ENCODE measurements at regions not wholly inside any gene's neighbourhood (a gene's known extent, or its start where the extent isn't known, plus 50 kb on each side); places are given as distances from the start of the nearest gene placed in this dataset.
"Not testable (repeated sequence)": the region's sequence is repeated elsewhere in the genome, so short reads cannot be mapped to it uniquely, and the experiment has no call there.

GRCh38 chr11:37857726-37858125 lies 1259.7 kb upstream of the RAG2 start:
- Mint-ChIP-seq H3K36me3 (no peaks in the 10 kb centered on the region), H3K27me3 (no peaks in the 10 kb centered on the region), H3K27ac (no peak overlapping the region), H3K9me3 (peaks cover 0 to 2% of the 10 kb centered on the region in 2 donors), H3K4me3 (no peak overlapping the region), H3K4me1 (no peaks in the 10 kb centered on the region)
- no peak for DNase-seq
- no peak for ATAC-seq (replicated peaks)

GRCh38 chr11:37849706-37850105 lies 1251.7 kb upstream of the RAG2 start:
- ATAC-seq (replicated peaks) (no peak), DNase-seq (no peak)
- H3K27ac Mint-ChIP-seq: no peak overlapping the region
- H3K4me3 Mint-ChIP-seq: no peak overlapping the region
- H3K36me3 Mint-ChIP-seq: no peaks in the 10 kb centered on the region
- H3K27me3 Mint-ChIP-seq: no peaks in the 10 kb centered on the region
- H3K4me1 Mint-ChIP-seq: no peaks in the 10 kb centered on the region
- H3K9me3 Mint-ChIP-seq: peaks cover 0 to 4% of the 10 kb centered on the region in 2 donors

GRCh38 chr11:37843603-37844002 lies 1245.6 kb upstream of the RAG2 start:
- DNase-seq: no peak
- H3K27me3 Mint-ChIP-seq: no peaks in the 10 kb centered on the region
- no peak overlapping the region for H3K4me3 Mint-ChIP-seq
- peaks cover 3 to 4% of the 10 kb centered on the region in 2 donors for H3K9me3 Mint-ChIP-seq
- ATAC-seq (replicated peaks): no peak
- H3K4me1 Mint-ChIP-seq: no peaks in the 10 kb centered on the region
- no peaks in the 10 kb centered on the region for H3K36me3 Mint-ChIP-seq
- H3K27ac Mint-ChIP-seq: no peak overlapping the region

- Mint-ChIP-seq H3K4me3 (no peak overlapping the region), H3K36me3 (no peaks in the 10 kb centered on the region), H3K9me3 (peaks cover 3 to 4% of the 10 kb centered on the region in 2 donors), H3K27me3 (no peaks in the 10 kb centered on the region), H3K27ac (no peak overlapping the region), H3K4me1 (no peaks in the 10 kb centered on the region)
- DNase-seq (no peak), ATAC-seq (replicated peaks) (no peak)
Measured at GRCh38 chr11:37841016-37841415, 1243.0 kb upstream of the RAG2 start.

- H3K27me3 Mint-ChIP-seq; ATAC-seq (replicated peaks); DNase-seq: not testable (repeated sequence)
Measured at GRCh38 chr11:37840345-37840744, 1242.3 kb upstream of the RAG2 start.

GRCh38 chr11:37830529-37830928 lies 1232.5 kb upstream of the RAG2 start:
- DNase-seq (no peak), ATAC-seq (replicated peaks) (no peak)
- Mint-ChIP-seq H3K4me3 (no peak overlapping the region), H3K27ac (no peak overlapping the region), H3K9me3 (no peaks in the 10 kb centered on the region), H3K4me1 (no peaks in the 10 kb centered on the region), H3K36me3 (no peaks in the 10 kb centered on the region), H3K27me3 (no peaks in the 10 kb centered on the region)

More at GRCh38 chr11:37840345-37840744, 1242.3 kb upstream of the RAG2 start:
- not testable (repeated sequence) for H3K27ac Mint-ChIP-seq, H3K4me3 Mint-ChIP-seq, H3K4me1 Mint-ChIP-seq, H3K9me3 Mint-ChIP-seq, H3K36me3 Mint-ChIP-seq

GRCh38 chr11:37817727-37818270 lies 1219.8 kb upstream of the RAG2 start:
- Mint-ChIP-seq H3K27me3 (no peaks in the 10 kb centered on the region), H3K4me1 (no peaks in the 10 kb centered on the region), H3K4me3 (no peak overlapping the region), H3K36me3 (no peaks in the 10 kb centered on the region), H3K9me3 (peaks cover 5% of the 10 kb centered on the region in 2 donors), H3K27ac (no peak overlapping the region)
- no peak for ATAC-seq (replicated peaks)
- no peak for DNase-seq

- no peak for DNase-seq
- Mint-ChIP-seq H3K27me3 (no peaks in the 10 kb centered on the region), H3K4me1 (no peaks in the 10 kb centered on the region), H3K4me3 (no peak overlapping the region), H3K36me3 (no peaks in the 10 kb centered on the region), H3K9me3 (no peaks in the 10 kb centered on the region), H3K27ac (no peak overlapping the region)
- no peak for ATAC-seq (replicated peaks)
Measured at GRCh38 chr11:37812281-37812880, 1214.3 kb upstream of the RAG2 start.

- Mint-ChIP-seq H3K27ac (no peak overlapping the region), H3K4me3 (no peak overlapping the region), H3K9me3 (peaks cover 0 to 3% of the 10 kb centered on the region in 2 donors), H3K36me3 (no peaks in the 10 kb centered on the region), H3K27me3 (no peaks in the 10 kb centered on the region), H3K4me1 (no peaks in the 10 kb centered on the region)
- no peak for DNase-seq
- ATAC-seq (replicated peaks): peak in 1 of 2 donors; percentile 27
Measured at GRCh38 chr11:37811349-37811748, 1213.3 kb upstream of the RAG2 start.

- Mint-ChIP-seq H3K9me3 (peaks cover 8% of the 10 kb centered on the region in 2 donors), H3K27ac (no peak overlapping the region), H3K4me3 (no peak overlapping the region), H3K27me3 (no peaks in the 10 kb centered on the region), H3K36me3 (no peaks in the 10 kb centered on the region), H3K4me1 (no peaks in the 10 kb centered on the region)
- ATAC-seq (replicated peaks) (no peak), DNase-seq (no peak)
Measured at GRCh38 chr11:37804666-37805065, 1206.6 kb upstream of the RAG2 start.

- H3K27ac Mint-ChIP-seq: no peak overlapping the region
- H3K9me3 Mint-ChIP-seq: peaks cover 11 to 18% of the 10 kb centered on the region in 2 donors
- DNase-seq: no peak
- H3K4me3 Mint-ChIP-seq: no peak overlapping the region
- H3K27me3 Mint-ChIP-seq: no peaks in the 10 kb centered on the region
- ATAC-seq (replicated peaks): no peak
- H3K36me3 Mint-ChIP-seq: no peaks in the 10 kb centered on the region
- H3K4me1 Mint-ChIP-seq: no peaks in the 10 kb centered on the region
Measured at GRCh38 chr11:37788141-37788877, 1190.3 kb upstream of the RAG2 start.

GRCh38 chr11:37786214-37786755 lies 1188.2 kb upstream of the RAG2 start:
- H3K27me3 Mint-ChIP-seq: no peaks in the 10 kb centered on the region
- no peak overlapping the region for H3K27ac Mint-ChIP-seq
- DNase-seq (no peak), ATAC-seq (replicated peaks) (no peak)
- H3K36me3 Mint-ChIP-seq: no peaks in the 10 kb centered on the region
- H3K4me3 Mint-ChIP-seq: no peak overlapping the region
- peaks cover 22 to 26% of the 10 kb centered on the region in 2 donors for H3K9me3 Mint-ChIP-seq
- no peaks in the 10 kb centered on the region for H3K4me1 Mint-ChIP-seq

- ATAC-seq (replicated peaks): no peak
- Mint-ChIP-seq H3K27me3 (no peaks in the 10 kb centered on the region), H3K27ac (no peak overlapping the region), H3K4me3 (no peak overlapping the region), H3K9me3 (peaks cover 8 to 10% of the 10 kb centered on the region in 2 donors), H3K4me1 (no peaks in the 10 kb centered on the region), H3K36me3 (no peaks in the 10 kb centered on the region)
- no peak for DNase-seq
Measured at GRCh38 chr11:37774441-37774840, 1176.4 kb upstream of the RAG2 start.

- Mint-ChIP-seq H3K4me1 (no peaks in the 10 kb centered on the region), H3K36me3 (no peaks in the 10 kb centered on the region), H3K27ac (no peak overlapping the region), H3K4me3 (no peak overlapping the region), H3K27me3 (no peaks in the 10 kb centered on the region), H3K9me3 (peaks cover 5 to 8% of the 10 kb centered on the region in 2 donors)
- no peak for DNase-seq
- ATAC-seq (replicated peaks): no peak
Measured at GRCh38 chr11:37770145-37770544, 1172.1 kb upstream of the RAG2 start.

- Mint-ChIP-seq H3K4me1 (no peaks in the 10 kb centered on the region), H3K36me3 (no peaks in the 10 kb centered on the region), H3K27me3 (no peaks in the 10 kb centered on the region), H3K27ac (no peak overlapping the region), H3K4me3 (no peak overlapping the region), H3K9me3 (peaks cover 0 to 7% of the 10 kb centered on the region in 2 donors)
- ATAC-seq (replicated peaks) (no peak), DNase-seq (no peak)
Measured at GRCh38 chr11:37762079-37762478, 1164.0 kb upstream of the RAG2 start.

All from stimulated activated naive B cell treated with anti-CD40 and anti-IgM and Interleukin-4, amounts not matched to agents 10 μg/mL and 1 μg/mL and 100 μg/mL, for 72 hours (primary cell).